ENCODE measurements at regions not wholly inside any gene's neighbourhood (a gene's known extent, or its start where the extent isn't known, plus 50 kb on each side); places are given as distances from the start of the nearest gene placed in this dataset.
"Not testable (repeated sequence)": the region's sequence is repeated elsewhere in the genome, so short reads cannot be mapped to it uniquely, and the experiment has no call there.

DNA sequence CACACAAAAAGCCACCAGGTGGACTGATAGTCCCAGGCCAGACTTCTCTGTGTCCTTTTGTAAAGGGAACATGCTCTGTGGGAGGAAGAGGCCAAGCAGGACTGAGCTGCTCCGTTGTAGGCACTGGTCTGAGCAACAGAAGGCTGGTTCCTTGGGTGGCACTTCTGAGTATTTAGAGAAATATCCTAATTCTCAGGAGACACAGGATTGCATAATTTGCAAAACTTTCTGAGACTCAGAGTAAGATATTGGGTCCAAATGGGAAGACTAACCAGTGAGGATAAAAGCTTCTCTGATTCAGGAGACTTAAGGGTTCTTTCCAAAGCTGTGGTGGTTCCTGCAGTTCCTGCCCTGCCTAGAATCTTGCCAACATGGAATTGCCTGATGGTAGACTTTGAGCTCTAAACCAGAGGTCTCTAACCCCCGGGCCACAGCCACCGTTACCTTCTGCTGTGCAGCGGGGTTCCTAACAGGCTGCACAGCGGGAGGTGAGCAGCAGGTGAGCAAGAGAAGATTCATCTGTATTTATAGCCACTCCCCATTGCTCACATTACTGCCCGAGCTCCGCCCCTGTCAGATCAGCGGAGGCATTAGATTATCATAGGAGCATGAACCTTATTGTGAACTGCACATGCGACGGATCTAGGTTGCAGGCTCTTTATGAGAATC lies 107.0 kb downstream of the OLIG3 start:
- no peak for ATAC-seq

DNA sequence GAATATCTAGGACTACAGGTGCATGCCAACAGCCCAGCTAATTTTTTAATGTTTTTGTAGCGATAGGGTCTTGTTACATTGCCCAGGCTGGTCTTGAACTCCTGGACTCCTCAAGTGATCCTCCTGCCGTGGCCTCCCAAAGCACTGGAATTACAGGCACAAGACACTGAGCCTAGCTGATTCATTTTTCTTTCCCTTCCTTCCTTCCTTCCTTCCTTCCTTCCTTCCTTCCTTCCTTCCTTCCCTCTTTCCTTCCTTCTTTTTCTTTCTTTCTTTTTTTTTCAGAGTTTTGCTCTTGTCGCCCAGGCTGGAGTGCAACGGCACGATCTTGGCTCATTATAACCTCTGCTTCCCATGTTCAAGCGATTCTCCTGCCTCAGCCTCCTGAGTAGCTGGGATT lies 110.9 kb downstream of the OLIG3 start:
- ATAC-seq = not testable (repeated sequence)

More for the DNA sequence above, 107.0 kb downstream of the OLIG3 start:
- TF ChIP-seq, protein P1, sequence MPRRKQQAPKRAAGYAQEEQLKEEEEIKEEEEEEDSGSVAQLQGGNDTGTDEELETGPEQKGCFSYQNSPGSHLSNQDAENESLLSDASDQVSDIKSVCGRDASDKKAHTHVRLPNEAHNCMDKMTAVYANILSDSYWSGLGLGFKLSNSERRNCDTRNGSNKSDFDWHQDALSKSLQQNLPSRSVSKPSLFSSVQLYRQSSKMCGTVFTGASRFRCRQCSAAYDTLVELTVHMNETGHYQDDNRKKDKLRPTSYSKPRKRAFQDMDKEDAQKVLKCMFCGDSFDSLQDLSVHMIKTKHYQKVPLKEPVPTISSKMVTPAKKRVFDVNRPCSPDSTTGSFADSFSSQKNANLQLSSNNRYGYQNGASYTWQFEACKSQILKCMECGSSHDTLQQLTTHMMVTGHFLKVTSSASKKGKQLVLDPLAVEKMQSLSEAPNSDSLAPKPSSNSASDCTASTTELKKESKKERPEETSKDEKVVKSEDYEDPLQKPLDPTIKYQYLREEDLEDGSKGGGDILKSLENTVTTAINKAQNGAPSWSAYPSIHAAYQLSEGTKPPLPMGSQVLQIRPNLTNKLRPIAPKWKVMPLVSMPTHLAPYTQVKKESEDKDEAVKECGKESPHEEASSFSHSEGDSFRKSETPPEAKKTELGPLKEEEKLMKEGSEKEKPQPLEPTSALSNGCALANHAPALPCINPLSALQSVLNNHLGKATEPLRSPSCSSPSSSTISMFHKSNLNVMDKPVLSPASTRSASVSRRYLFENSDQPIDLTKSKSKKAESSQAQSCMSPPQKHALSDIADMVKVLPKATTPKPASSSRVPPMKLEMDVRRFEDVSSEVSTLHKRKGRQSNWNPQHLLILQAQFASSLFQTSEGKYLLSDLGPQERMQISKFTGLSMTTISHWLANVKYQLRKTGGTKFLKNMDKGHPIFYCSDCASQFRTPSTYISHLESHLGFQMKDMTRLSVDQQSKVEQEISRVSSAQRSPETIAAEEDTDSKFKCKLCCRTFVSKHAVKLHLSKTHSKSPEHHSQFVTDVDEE (CRISPR knock-in tag; IDR thresholded peaks at IDR 0.05) = no peak
- TF ChIP-seq ZNF565 (CRISPR knock-in tag; conservative IDR thresholded peaks at IDR 0.05; ENCODE audit: low read depth) (no peak), TCF4 (CRISPR knock-in tag; IDR thresholded peaks at IDR 0.05; ENCODE audit: borderline replicate concordance) (no peak), ZC3H10 (CRISPR knock-in tag; IDR thresholded peaks at IDR 0.05) (no peak), BACH2 (CRISPR knock-in tag; IDR thresholded peaks at IDR 0.05; ENCODE audit: borderline replicate concordance) (no peak), ARNTL (CRISPR knock-in tag; IDR thresholded peaks at IDR 0.05; ENCODE audit: borderline replicate concordance, low read depth) (no peak), SNAI2 (CRISPR knock-in tag; IDR thresholded peaks at IDR 0.05) (no peak), CSDC2 (CRISPR knock-in tag; IDR thresholded peaks at IDR 0.05) (no peak), ZNF8 (CRISPR knock-in tag; IDR thresholded peaks at IDR 0.05) (no peak), ZNF70 (CRISPR knock-in tag; IDR thresholded peaks at IDR 0.05) (no peak)
- TF ChIP-seq, protein P2, sequence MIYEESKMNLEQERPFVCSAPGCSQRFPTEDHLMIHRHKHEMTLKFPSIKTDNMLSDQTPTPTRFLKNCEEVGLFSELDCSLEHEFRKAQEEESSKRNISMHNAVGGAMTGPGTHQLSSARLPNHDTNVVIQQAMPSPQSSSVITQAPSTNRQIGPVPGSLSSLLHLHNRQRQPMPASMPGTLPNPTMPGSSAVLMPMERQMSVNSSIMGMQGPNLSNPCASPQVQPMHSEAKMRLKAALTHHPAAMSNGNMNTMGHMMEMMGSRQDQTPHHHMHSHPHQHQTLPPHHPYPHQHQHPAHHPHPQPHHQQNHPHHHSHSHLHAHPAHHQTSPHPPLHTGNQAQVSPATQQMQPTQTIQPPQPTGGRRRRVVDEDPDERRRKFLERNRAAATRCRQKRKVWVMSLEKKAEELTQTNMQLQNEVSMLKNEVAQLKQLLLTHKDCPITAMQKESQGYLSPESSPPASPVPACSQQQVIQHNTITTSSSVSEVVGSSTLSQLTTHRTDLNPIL (CRISPR knock-in tag; IDR thresholded peaks at IDR 0.05; ENCODE audit: low read depth) = no peak

DNA sequence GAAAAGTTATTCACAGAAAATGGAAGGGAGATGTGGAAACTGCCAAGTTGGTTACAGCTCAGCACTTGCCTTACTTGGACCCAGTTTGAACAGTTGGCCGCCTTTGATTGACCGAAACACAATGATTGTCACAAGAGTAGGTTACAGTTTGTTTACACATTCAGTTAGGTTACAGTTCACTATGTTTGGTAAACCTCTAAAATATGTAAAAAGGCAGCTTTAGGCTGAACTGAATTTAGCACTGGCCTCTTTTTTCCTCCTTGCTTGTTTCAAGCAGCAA lies 116.2 kb downstream of the OLIG3 start:
- ATAC-seq = no peak

DNA sequence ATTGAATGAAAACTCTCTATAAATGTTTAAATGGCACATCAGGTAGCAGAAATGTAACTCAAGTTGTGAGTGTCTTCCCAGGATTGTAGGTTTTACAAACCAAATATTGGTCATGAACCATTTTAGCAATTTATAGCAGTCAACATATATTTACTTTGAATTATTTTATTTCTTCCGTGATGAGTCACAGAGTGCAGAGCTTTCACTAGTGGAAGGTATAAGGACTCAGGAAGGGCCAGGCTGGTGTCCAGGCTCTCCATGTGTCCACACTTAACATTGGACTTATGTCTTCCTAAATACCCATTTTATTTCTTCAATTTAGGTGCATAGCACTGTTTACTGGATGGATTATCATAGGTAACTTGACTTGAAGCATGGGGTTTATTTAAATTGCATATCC lies 120.9 kb downstream of the OLIG3 start:
- no peak for ATAC-seq
- TF ChIP-seq TOX (CRISPR knock-in tag; IDR thresholded peaks at IDR 0.05; ENCODE audit: borderline replicate concordance) (no peak), ISL1 (CRISPR knock-in tag; IDR thresholded peaks at IDR 0.05) (no peak), ZC3H10 (CRISPR knock-in tag; IDR thresholded peaks at IDR 0.05) (no peak), SNAI2 (CRISPR knock-in tag; IDR thresholded peaks at IDR 0.05) (no peak), ZFP3 (CRISPR knock-in tag; IDR thresholded peaks at IDR 0.05) (no peak), ZNF565 (CRISPR knock-in tag; conservative IDR thresholded peaks at IDR 0.05; ENCODE audit: low read depth) (no peak)
- TF ChIP-seq, protein P3, sequence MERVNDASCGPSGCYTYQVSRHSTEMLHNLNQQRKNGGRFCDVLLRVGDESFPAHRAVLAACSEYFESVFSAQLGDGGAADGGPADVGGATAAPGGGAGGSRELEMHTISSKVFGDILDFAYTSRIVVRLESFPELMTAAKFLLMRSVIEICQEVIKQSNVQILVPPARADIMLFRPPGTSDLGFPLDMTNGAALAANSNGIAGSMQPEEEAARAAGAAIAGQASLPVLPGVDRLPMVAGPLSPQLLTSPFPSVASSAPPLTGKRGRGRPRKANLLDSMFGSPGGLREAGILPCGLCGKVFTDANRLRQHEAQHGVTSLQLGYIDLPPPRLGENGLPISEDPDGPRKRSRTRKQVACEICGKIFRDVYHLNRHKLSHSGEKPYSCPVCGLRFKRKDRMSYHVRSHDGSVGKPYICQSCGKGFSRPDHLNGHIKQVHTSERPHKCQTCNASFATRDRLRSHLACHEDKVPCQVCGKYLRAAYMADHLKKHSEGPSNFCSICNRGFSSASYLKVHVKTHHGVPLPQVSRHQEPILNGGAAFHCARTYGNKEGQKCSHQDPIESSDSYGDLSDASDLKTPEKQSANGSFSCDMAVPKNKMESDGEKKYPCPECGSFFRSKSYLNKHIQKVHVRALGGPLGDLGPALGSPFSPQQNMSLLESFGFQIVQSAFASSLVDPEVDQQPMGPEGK (CRISPR knock-in tag; IDR thresholded peaks at IDR 0.05; ENCODE audit: borderline replicate concordance) = no peak
- TF ChIP-seq, protein P1 (CRISPR knock-in tag; IDR thresholded peaks at IDR 0.05) = no peak

More for the DNA sequence above, 116.2 kb downstream of the OLIG3 start:
- TF ChIP-seq ZFP3 (CRISPR knock-in tag; IDR thresholded peaks at IDR 0.05) (no peak), ARNTL (CRISPR knock-in tag; IDR thresholded peaks at IDR 0.05; ENCODE audit: borderline replicate concordance, low read depth) (no peak), ZNF70 (CRISPR knock-in tag; IDR thresholded peaks at IDR 0.05) (no peak), PPARA (CRISPR knock-in tag; IDR thresholded peaks at IDR 0.05; ENCODE audit: borderline replicate concordance) (no peak), ISL1 (CRISPR knock-in tag; IDR thresholded peaks at IDR 0.05) (no peak), ZFP30 (CRISPR knock-in tag; IDR thresholded peaks at IDR 0.05) (no peak), OSR1 (CRISPR knock-in tag; IDR thresholded peaks at IDR 0.05) (no peak), ZNF8 (CRISPR knock-in tag; IDR thresholded peaks at IDR 0.05) (no peak), TCF4 (CRISPR knock-in tag; IDR thresholded peaks at IDR 0.05; ENCODE audit: borderline replicate concordance) (no peak)
- TF ChIP-seq, protein P3 (CRISPR knock-in tag; IDR thresholded peaks at IDR 0.05; ENCODE audit: borderline replicate concordance) = no peak
- TF ChIP-seq, protein P4, sequence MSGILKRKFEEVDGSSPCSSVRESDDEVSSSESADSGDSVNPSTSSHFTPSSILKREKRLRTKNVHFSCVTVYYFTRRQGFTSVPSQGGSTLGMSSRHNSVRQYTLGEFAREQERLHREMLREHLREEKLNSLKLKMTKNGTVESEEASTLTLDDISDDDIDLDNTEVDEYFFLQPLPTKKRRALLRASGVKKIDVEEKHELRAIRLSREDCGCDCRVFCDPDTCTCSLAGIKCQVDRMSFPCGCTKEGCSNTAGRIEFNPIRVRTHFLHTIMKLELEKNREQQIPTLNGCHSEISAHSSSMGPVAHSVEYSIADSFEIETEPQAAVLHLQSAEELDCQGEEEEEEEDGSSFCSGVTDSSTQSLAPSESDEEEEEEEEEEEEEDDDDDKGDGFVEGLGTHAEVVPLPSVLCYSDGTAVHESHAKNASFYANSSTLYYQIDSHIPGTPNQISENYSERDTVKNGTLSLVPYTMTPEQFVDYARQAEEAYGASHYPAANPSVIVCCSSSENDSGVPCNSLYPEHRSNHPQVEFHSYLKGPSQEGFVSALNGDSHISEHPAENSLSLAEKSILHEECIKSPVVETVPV (CRISPR knock-in tag; IDR thresholded peaks at IDR 0.05) = no peak
- TF ChIP-seq, protein P2 (CRISPR knock-in tag; IDR thresholded peaks at IDR 0.05; ENCODE audit: low read depth) = no peak

All from SK-N-SH treated with all-trans-retinoic acid at 6 μM for 48 hours (cell line).